ENCODE measurements at regions not wholly inside any gene's neighbourhood (a gene's known extent, or its start where the extent isn't known, plus 50 kb on each side); places are given as distances from the start of the nearest gene placed in this dataset.

DNA sequence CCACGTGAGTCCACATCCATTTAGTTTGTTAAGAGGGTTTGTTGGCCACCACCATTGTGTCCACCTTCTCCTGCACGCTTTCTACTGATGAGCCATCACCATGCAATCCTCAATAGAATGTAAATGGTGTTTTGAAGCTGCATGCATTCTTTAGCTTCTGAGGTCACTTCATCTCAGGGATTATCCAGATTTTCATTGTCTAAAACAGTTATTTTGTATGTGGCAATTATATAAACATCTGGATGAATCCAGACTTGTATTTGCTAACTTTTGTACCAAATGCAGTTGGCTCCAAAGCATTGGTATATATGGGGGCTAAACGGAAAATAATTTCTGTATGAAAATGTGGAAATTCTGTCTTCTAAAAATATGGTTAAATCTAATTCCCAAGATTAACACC is 231.2 kb upstream of the ARID1B start:
- TF ChIP-seq POLR2AphosphoS5 (IDR thresholded peaks at IDR 0.05), result no peak
- TF ChIP-seq, protein P1, sequence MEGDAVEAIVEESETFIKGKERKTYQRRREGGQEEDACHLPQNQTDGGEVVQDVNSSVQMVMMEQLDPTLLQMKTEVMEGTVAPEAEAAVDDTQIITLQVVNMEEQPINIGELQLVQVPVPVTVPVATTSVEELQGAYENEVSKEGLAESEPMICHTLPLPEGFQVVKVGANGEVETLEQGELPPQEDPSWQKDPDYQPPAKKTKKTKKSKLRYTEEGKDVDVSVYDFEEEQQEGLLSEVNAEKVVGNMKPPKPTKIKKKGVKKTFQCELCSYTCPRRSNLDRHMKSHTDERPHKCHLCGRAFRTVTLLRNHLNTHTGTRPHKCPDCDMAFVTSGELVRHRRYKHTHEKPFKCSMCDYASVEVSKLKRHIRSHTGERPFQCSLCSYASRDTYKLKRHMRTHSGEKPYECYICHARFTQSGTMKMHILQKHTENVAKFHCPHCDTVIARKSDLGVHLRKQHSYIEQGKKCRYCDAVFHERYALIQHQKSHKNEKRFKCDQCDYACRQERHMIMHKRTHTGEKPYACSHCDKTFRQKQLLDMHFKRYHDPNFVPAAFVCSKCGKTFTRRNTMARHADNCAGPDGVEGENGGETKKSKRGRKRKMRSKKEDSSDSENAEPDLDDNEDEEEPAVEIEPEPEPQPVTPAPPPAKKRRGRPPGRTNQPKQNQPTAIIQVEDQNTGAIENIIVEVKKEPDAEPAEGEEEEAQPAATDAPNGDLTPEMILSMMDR (IDR thresholded peaks at IDR 0.05), result no peak

All from sigmoid colon (tissue), 4 donors.